SH-SY5Y (cell line): ENCODE measurements at regions not wholly inside any gene's neighbourhood (a gene's known extent, or its start where the extent isn't known, plus 50 kb on each side); places are given as distances from the start of the nearest gene placed in this dataset.

Experiments
- GATA2 ChIP-seq: IDR thresholded peaks from 2 replicates; pipeline ENCODE4 v1.6.1; 2011; ENCODE audit warnings: mild to moderate bottlenecking, low read depth, low read length
- GATA3 ChIP-seq: IDR thresholded peaks from 2 replicates; pipeline ENCODE4 v1.6.1; 2011; ENCODE audit warnings: low read depth, mild to moderate bottlenecking, low read length, moderate library complexity

DNA sequence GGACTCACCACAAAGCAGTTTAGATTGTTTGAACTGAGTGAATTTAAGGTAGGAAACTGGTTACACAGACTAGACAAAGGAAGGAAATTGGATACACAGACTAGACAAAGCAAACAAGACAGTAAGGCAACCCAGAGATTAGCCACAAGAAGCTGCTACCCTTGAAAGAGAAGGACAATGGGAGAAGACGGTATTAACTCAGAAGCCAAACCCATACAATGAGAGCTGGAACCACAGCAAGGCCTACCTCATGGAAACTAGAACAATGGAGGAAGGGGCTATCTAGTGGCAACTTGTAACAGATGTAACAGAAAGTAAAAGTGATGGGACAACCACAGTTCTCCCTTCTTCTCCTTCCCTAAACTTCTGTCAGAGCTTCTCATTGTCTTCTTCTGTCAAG is 410.9 kb upstream of the SPRY2 start:
- no peak for TF ChIP-seq GATA2
- TF ChIP-seq GATA3, result no peak
